WERI-Rb-1 (cell line): ENCODE measurements at regions not wholly inside any gene's neighbourhood (a gene's known extent, or its start where the extent isn't known, plus 50 kb on each side); places are given as distances from the start of the nearest gene placed in this dataset.

Experiments used
- DNase-seq: peaks from one replicate; pipeline ENCODE4 v3.0.0-alpha.2; 2020
- H3K27ac ChIP-seq: fragments of 250-450 bp; sonication (Bioruptor Pico); 2 replicates; pipeline ENCODE4 v1.5.1; 2020; ENCODE audit warnings: mild to moderate bottlenecking, moderate library complexity
- H3K27me3 ChIP-seq: fragments of 250-450 bp; sonication (Bioruptor Pico); 2 replicates; pipeline ENCODE4 v1.5.1; 2021; ENCODE audit warnings: mild to moderate bottlenecking, low read depth, moderate library complexity; ENCODE audit not compliant: insufficient read depth, severe bottlenecking
- H3K36me3 ChIP-seq: fragments of 250-450 bp; sonication (Bioruptor Pico); 2 replicates; pipeline ENCODE4 v1.5.1; 2020; ENCODE audit warnings: mild to moderate bottlenecking, moderate library complexity
- H3K4me3 ChIP-seq: 2 replicates; pipeline ENCODE4 v1.5.1; 2011; ENCODE audit warnings: low read depth, mild to moderate bottlenecking, control low read depth, low read length
- H3K9me3 ChIP-seq: fragments of 250-450 bp; sonication (Bioruptor Pico); 2 replicates; pipeline ENCODE4 v1.5.1; 2021; ENCODE audit warnings: mild to moderate bottlenecking, moderate library complexity; ENCODE audit not compliant: severe bottlenecking
- CTCF ChIP-seq: IDR thresholded peaks from 2 replicates; pipeline ENCODE4 v1.5.1; 2011; ENCODE audit warnings: low read depth, mild to moderate bottlenecking, control low read depth, inconsistent platforms, low read length

DNA sequence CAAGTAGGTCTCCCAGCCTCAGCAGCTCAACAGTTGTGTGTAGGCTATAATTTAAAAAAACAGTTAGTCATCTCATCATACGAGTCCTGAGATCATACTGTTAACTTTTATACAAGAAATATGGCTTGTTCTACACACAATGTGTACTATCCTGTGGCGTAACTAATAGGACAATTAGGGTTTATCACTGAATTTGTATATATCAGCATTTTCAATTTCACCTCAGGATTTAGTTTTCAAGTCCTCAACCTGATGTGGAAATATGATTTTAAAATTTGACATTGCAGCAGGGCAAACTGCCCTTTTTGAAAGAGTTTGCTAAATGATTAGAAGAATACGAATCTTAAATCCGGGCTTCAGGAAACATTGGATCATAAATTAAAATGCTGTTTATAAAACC, 237.2 kb upstream of the CTBP2 start:
- DNase-seq, result no peak
- H3K27ac ChIP-seq, result no peak overlapping the region
- peaks cover 9% of the 10 kb centered on the region for H3K27me3 ChIP-seq
- no peaks in the 10 kb centered on the region for H3K36me3 ChIP-seq
- H3K9me3 ChIP-seq, result no peaks in the 10 kb centered on the region
- H3K4me3 ChIP-seq, result no peak overlapping the region
- TF ChIP-seq CTCF, result no peak

DNA sequence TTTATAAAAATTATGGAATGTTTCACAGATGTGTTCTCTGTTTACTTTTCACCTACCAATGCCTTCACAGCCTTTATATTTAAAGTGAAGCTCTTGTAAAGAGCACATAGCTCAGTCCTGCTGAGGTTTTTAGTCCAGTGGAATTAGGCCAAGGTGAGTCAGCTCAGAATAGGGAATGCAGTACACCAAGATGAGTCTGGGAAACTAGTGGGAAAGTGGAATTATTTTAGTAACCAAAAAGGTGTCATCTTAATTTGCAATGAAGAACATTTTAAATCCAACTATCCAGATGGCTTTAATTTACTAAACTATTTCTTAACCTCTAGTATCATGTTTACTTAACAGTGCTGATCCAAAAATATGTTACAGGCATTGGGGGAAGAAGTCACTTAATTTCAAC, 236.3 kb upstream of the CTBP2 start:
- Histone ChIP-seq H3K9me3 (no peaks in the 10 kb centered on the region), H3K36me3 (no peaks in the 10 kb centered on the region), H3K4me3 (no peak overlapping the region), H3K27ac (no peak overlapping the region), H3K27me3 (peaks cover 11% of the 10 kb centered on the region)
- no peak for TF ChIP-seq CTCF
- DNase-seq, result no peak

DNA sequence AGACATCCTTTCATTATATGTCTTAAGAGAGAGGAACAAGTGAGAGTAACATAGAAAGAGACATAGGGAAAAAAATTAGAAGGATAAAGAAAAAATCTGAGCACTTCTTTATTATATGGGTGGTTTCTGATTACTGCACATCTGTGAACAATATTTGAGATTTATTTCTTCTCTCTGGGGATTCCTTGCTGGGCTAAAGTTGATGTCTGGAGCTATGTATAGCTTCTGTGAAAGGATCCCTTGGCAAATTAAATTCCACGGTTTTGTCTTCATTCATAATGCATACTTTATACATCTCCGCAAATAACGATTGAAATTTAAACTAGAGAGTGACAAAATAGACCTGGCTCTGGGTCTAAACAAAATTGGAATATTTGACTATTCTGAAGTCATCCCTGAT, 232.2 kb upstream of the CTBP2 start:
- H3K27me3 ChIP-seq, result peaks cover 3% of the 10 kb centered on the region
- H3K9me3 ChIP-seq, result no peaks in the 10 kb centered on the region
- DNase-seq, result no peak
- no peak overlapping the region for H3K4me3 ChIP-seq
- H3K27ac ChIP-seq, result no peak overlapping the region
- H3K36me3 ChIP-seq, result no peaks in the 10 kb centered on the region
- TF ChIP-seq CTCF, result no peak

- TF ChIP-seq CTCF, result no peak
- Histone ChIP-seq H3K36me3 (no peaks in the 10 kb centered on the region), H3K4me3 (no peak overlapping the region), H3K9me3 (no peaks in the 10 kb centered on the region), H3K27ac (no peak overlapping the region), H3K27me3 (peaks cover 3% of the 10 kb centered on the region)
- DNase-seq, result no peak
Observed at GRCh38 chr10:125392154-125392553, 231.8 kb upstream of the CTBP2 start.

DNA sequence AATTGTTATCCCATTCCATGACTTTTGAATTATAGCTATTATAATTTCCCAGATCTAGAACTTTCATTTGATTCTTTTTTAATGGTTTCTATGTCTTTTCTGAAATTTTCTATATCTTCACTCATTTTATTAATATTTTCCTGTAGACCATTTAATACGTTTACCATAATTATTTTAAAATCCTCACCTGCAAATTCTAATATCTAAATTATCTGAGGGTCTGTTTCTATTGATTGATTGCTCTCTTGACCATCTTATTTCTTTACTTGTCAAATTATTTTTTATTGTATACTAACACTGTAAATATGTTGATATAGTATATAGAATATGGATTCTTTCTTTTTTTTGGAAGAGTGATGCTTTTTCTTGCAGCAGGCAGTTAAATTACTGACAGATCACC, 229.3 kb upstream of the CTBP2 start:
- no peaks in the 10 kb centered on the region for H3K36me3 ChIP-seq
- no peak for TF ChIP-seq CTCF
- H3K4me3 ChIP-seq, result no peak overlapping the region
- H3K27me3 ChIP-seq, result peaks cover 3% of the 10 kb centered on the region
- no peaks in the 10 kb centered on the region for H3K9me3 ChIP-seq
- no peak for DNase-seq
- H3K27ac ChIP-seq, result no peak overlapping the region

GRCh38 chr10:125379592-125379991, 219.2 kb upstream of the CTBP2 start:
- no peak for TF ChIP-seq CTCF
- Histone ChIP-seq H3K4me3 (no peak overlapping the region), H3K27me3 (no peaks in the 10 kb centered on the region), H3K9me3 (peaks cover 6% of the 10 kb centered on the region), H3K27ac (no peak overlapping the region), H3K36me3 (no peaks in the 10 kb centered on the region)
- no peak for DNase-seq
